Mesenchymal stem cell (in vitro differentiated cells and primary cell): ENCODE measurements at regions not wholly inside any gene's neighbourhood (a gene's known extent, or its start where the extent isn't known, plus 50 kb on each side); places are given as distances from the start of the nearest gene placed in this dataset.

Source experiments
- DNase-seq: peaks from one replicate; pipeline ENCODE4 v3.0.0-alpha.2; 2013
- H2AFZ ChIP-seq: one replicate; pipeline ENCODE4 v1.6.1; 2013; ENCODE audit warnings: low read depth, mild to moderate bottlenecking, control low read depth, inconsistent platforms, low read length, moderate library complexity
- H2AK5ac ChIP-seq: 2 replicates; pipeline ENCODE4 v1.6.1; 2013; ENCODE audit warnings: low read length, moderate library complexity, mild to moderate bottlenecking, inconsistent platforms; ENCODE audit not compliant: severe bottlenecking
- H2BK120ac ChIP-seq: one replicate; pipeline ENCODE4 v1.6.1; 2013; ENCODE audit warnings: low read depth, mild to moderate bottlenecking, inconsistent platforms, low read length, moderate library complexity
- H2BK12ac ChIP-seq, 2 experiments: one replicate each; pipeline ENCODE4 v1.6.1; 2013; ENCODE audit warnings: inconsistent platforms in 2 of 2, low read length in 2 of 2, mild to moderate bottlenecking in 2 of 2, moderate library complexity in 2 of 2, control low read depth in 1 of 2
- H2BK15ac ChIP-seq: one replicate; pipeline ENCODE4 v1.6.1; 2013; ENCODE audit warnings: mild to moderate bottlenecking, low read depth, inconsistent platforms; ENCODE audit not compliant: poor library complexity, severe bottlenecking
- H2BK5ac ChIP-seq: 2 replicates; pipeline ENCODE4 v1.6.1; 2013; ENCODE audit warnings: low read depth, mild to moderate bottlenecking, low read length, control low read depth, inconsistent platforms; ENCODE audit not compliant: poor library complexity, severe bottlenecking
- H3K14ac ChIP-seq, 2 experiments: one replicate each; pipeline ENCODE4 v1.6.1; 2013; ENCODE audit warnings: inconsistent platforms in 2 of 2, low read length in 2 of 2, control low read depth in 1 of 2, mild to moderate bottlenecking in 1 of 2, moderate library complexity in 1 of 2
- H3K18ac ChIP-seq, 2 experiments: one replicate each; pipeline ENCODE4 v1.6.1; 2013; ENCODE audit warnings: inconsistent platforms in 2 of 2, low read length in 2 of 2, control low read depth in 1 of 2, low read depth in 1 of 2, mild to moderate bottlenecking in 1 of 2
- H3K23ac ChIP-seq, 2 experiments: one replicate each; pipeline ENCODE4 v1.6.1; 2013; ENCODE audit warnings: inconsistent platforms in 2 of 2, low read length in 2 of 2, mild to moderate bottlenecking in 2 of 2, moderate library complexity in 2 of 2, control low read depth in 1 of 2
- H3K27ac ChIP-seq: 2 replicates; pipeline ENCODE4 v1.5.1; 2013; ENCODE audit warnings: mild to moderate bottlenecking, moderate library complexity, low read length, control low read depth, inconsistent platforms; ENCODE audit not compliant: poor library complexity, severe bottlenecking
- H3K27me3 ChIP-seq, 2 experiments: 2 replicates each; pipeline versions ENCODE4 v1.6.1 to v1.7.0; 2013; ENCODE audit warnings: low read length in 2 of 2, mild to moderate bottlenecking in 2 of 2, moderate library complexity in 2 of 2, control low read depth in 1 of 2, inconsistent platforms in 1 of 2; ENCODE audit not compliant: control insufficient read depth in 1 of 2, insufficient read depth in 1 of 2
- H3K36me3 ChIP-seq, 2 experiments: 2 replicates each; pipeline versions ENCODE4 v1.6.1 to v1.7.0; 2013; ENCODE audit warnings: low read length in 2 of 2, control low read depth in 1 of 2, inconsistent platforms in 1 of 2, low read depth in 1 of 2, mild to moderate bottlenecking in 1 of 2; ENCODE audit not compliant: insufficient read depth in 2 of 2, control insufficient read depth in 1 of 2
- H3K4ac ChIP-seq, 2 experiments: one replicate each; pipeline ENCODE4 v1.6.1; 2013; ENCODE audit warnings: inconsistent platforms in 2 of 2, low read length in 2 of 2, mild to moderate bottlenecking in 2 of 2, moderate library complexity in 2 of 2, control low read depth in 1 of 2, low read depth in 1 of 2
- H3K4me1 ChIP-seq: 2 replicates; pipeline ENCODE4 v1.6.1; 2013; ENCODE audit warnings: low read depth, low read length, control low read depth; ENCODE audit not compliant: control insufficient read depth, insufficient read depth
- H3K4me2 ChIP-seq: 2 replicates; pipeline ENCODE4 v1.6.1; 2013; ENCODE audit warnings: low read length, mild to moderate bottlenecking, inconsistent platforms; ENCODE audit not compliant: poor library complexity, severe bottlenecking
- H3K4me3 ChIP-seq, 2 experiments: 2 replicates each; pipeline versions ENCODE4 v1.5.1 to v1.7.0; 2013; ENCODE audit warnings: low read length in 2 of 2, mild to moderate bottlenecking in 2 of 2, control low read depth in 1 of 2, low read depth in 1 of 2; ENCODE audit not compliant: insufficient read depth in 1 of 2
- H3K79me1 ChIP-seq: replicated peaks from 2 replicates; pipeline ENCODE4 v1.6.1; 2013; ENCODE audit warnings: mild to moderate bottlenecking, control low read depth, low read length, inconsistent platforms; ENCODE audit not compliant: poor library complexity, severe bottlenecking
- H3K9ac ChIP-seq: 2 replicates; pipeline ENCODE4 v1.7.0; 2013; ENCODE audit warnings: mild to moderate bottlenecking, low read length, moderate library complexity
- H3K9me3 ChIP-seq: 2 replicates; pipeline ENCODE4 v1.7.0; 2013; ENCODE audit warnings: mild to moderate bottlenecking, low read length; ENCODE audit not compliant: control insufficient read depth
- H4K8ac ChIP-seq: one replicate; pipeline ENCODE4 v1.6.1; 2013; ENCODE audit warnings: inconsistent platforms, mild to moderate bottlenecking, low read length, moderate library complexity
- H4K91ac ChIP-seq: one replicate; pipeline ENCODE4 v1.6.1; 2013; ENCODE audit warnings: mild to moderate bottlenecking, low read length, inconsistent platforms
- WGBS: methylation state at CpG from one replicate; pipeline ENCODE4 v1.1.7; 2013; ENCODE audit warnings: mixed read lengths; 5-methylcytosine and 5-hydroxymethylcytosine counted together

DNA sequence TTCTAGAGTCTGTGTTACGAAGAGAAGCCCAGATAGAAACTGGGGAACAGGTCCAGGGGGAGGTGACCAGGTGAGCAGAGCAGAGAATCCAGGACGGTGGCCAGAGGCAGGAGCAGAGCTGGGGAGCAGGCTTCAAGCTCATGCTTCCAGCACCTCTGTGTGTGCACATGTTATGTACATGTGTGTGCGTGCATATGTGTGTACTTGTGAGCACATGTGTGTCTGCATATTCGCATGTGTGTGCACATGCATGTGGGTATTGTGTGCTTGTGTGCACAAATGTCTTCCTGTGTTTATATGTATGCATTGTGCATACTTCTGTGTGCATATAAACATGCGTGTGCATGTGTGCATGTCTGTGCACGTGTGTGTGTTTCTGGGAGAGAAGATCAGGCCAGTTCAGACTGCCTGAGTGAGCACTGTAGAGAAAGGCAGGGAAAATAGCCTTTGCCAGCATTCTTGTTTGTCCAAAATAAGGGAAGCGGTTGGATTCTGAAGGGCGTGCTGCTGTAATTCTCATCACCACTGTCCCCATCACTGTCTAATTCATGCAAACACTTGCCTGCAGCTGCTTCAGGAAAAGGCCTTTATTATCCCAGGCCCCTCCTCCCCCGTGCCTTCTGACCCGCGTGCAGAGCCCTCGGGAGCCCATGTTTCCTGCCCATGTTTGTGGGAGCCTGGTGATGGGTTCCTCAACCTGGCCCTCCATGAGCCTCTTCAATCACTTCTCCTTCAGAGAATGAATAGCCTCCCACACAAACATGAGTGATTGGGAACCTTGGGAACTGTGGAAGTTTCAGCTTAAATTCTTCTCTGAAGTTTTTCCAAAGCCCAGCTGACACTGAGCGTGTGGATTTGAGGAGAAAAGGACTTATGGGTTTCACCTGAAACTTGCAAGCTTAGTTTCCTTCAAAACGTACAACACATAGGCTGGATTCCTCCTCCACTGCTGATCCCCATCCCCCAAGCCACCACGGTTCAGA is 161.7 kb upstream of the AFDN start:
- no peaks in the 10 kb centered on the region for H3K9me3 ChIP-seq
- no peak overlapping the region for H2BK12ac ChIP-seq
- H3K79me1 ChIP-seq: no peaks in the 10 kb centered on the region
- H2BK15ac ChIP-seq: no peak overlapping the region
- H3K27ac ChIP-seq: no peak overlapping the region
- no peak overlapping the region for H2BK5ac ChIP-seq
- H2BK120ac ChIP-seq: no peak overlapping the region
- H2AK5ac ChIP-seq: no peak overlapping the region
- peaks cover 3 to 11% of the 10 kb centered on the region in 2 experiments for H3K27me3 ChIP-seq
- no peak overlapping the region for H4K8ac ChIP-seq
- H3K36me3 ChIP-seq: no peaks in the 10 kb centered on the region
- no peak for DNase-seq
- no peak overlapping the region for H3K23ac ChIP-seq
- no peak overlapping the region for H3K4me2 ChIP-seq
- no peak overlapping the region for H2AFZ ChIP-seq
- WGBS: 81% methylated on average over 15 of the region's 15 CpGs
- no peak overlapping the region for H3K4ac ChIP-seq
- no peak overlapping the region for H3K9ac ChIP-seq
- no peak overlapping the region for H4K91ac ChIP-seq
- peaks cover 4% of the 10 kb centered on the region for H3K4me1 ChIP-seq
- H3K14ac ChIP-seq: no peak overlapping the region
- no peak overlapping the region for H3K18ac ChIP-seq
- H3K4me3 ChIP-seq: no peak overlapping the region

DNA sequence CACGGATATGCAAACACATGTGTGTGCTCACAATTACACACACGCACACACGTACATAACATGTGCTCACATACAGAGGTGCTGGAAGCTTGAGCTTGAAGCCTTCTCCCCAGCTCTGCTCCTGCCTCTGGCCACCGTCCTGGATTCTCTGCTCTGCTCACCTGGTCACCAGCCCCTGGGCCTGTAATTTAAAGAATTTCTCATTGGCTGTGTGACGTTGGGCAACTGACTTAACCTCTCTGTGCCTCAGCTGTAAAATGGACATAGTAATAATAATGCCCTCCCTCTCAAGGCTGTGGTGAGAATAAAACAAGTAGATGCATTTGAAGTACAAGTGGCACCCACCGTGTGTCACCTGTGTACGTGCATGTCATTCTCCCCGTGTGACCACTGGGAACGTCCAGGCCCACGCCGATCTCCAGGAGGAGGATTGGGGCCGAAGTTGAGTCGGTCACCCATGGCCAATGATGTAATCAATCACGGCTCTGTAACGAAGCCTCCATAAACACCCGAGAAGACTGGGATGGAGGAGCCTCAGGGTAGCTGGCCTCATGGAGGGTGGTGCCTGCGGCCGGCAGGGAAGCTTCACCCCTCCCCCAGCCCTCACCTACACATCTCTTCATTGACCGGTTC is 160.9 kb upstream of the AFDN start:
- H3K4me3 ChIP-seq: no peak overlapping the region
- 90% methylated on average over 18 of the region's 19 CpGs for WGBS
- H2AK5ac ChIP-seq: no peak overlapping the region

DNA sequence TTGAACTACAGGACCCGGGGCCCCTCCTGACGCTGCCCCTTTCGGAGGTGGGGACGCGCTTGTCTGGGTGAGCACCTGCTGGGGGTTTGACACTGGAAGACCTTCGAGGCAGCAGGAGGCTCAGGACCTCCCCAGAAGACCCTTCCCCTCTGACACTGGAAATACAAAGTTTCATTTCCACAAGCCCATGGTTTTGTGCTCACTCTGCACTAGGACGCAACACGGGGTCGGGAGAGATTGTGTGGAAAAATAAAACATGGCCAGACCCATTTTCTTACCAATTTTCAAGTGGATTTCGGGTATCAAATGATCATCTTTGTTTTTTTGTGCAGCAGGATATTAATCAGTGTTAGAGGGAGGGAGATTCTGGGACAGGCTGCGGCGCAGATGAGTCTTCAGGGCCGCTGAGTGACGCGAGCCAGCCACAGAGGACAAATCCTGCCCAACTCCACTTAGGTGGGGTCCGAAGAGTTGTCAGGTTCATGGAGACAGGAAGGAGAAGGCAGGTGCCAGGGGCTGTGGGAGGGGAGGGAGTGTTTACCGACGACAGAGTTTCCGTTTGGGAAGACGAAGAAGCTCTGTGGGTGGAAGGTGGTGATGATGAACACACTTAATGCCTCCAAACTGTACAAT is 160.0 kb upstream of the AFDN start:
- Histone ChIP-seq H3K79me1 (no peaks in the 10 kb centered on the region), H2BK5ac (no peak overlapping the region), H2BK120ac (no peak overlapping the region), H2BK12ac (peak overlapping the region in 1 of 2 experiments; percentile 44), H4K8ac (no peak overlapping the region), H3K27ac (no peak overlapping the region), H3K4me2 (no peak overlapping the region), H2BK15ac (no peak overlapping the region), H3K9ac (no peak overlapping the region), H3K18ac (peak overlapping the region in 1 of 2 experiments; percentile 74), H2AFZ (no peak overlapping the region), H3K36me3 (no peaks in the 10 kb centered on the region), H3K23ac (no peak overlapping the region), H3K27me3 (peaks cover 3 to 11% of the 10 kb centered on the region in 2 experiments), H3K4ac (no peak overlapping the region), H3K4me3 (no peak overlapping the region), H3K9me3 (no peaks in the 10 kb centered on the region), H2AK5ac (no peak overlapping the region), H4K91ac (no peak overlapping the region), H3K14ac (no peak overlapping the region), H3K4me1 (peaks cover 1% of the 10 kb centered on the region)
- no peak for DNase-seq
- WGBS: 87% methylated on average over 16 of the region's 20 CpGs

More for the DNA sequence above, 160.9 kb upstream of the AFDN start:
- Histone ChIP-seq H3K4me2 (no peak overlapping the region), H3K23ac (no peak overlapping the region), H2BK120ac (no peak overlapping the region), H4K8ac (no peak overlapping the region), H3K4ac (no peak overlapping the region), H3K18ac (no peak overlapping the region), H3K14ac (no peak overlapping the region), H2AFZ (no peak overlapping the region), H2BK12ac (peak overlapping the region in 1 of 2 experiments; percentile 21), H3K4me1 (peaks cover 4% of the 10 kb centered on the region), H3K27ac (no peak overlapping the region), H4K91ac (no peak overlapping the region), H3K9ac (no peak overlapping the region), H3K27me3 (peaks cover 3 to 11% of the 10 kb centered on the region in 2 experiments), H3K79me1 (no peaks in the 10 kb centered on the region), H3K9me3 (no peaks in the 10 kb centered on the region), H2BK5ac (no peak overlapping the region), H3K36me3 (no peaks in the 10 kb centered on the region), H2BK15ac (no peak overlapping the region)
- no peak for DNase-seq
